HepG2 (cell line): ENCODE measurements at regions not wholly inside any gene's neighbourhood (a gene's known extent, or its start where the extent isn't known, plus 50 kb on each side); places are given as distances from the start of the nearest gene placed in this dataset.

ENCODE experiments used
- EP300 ChIP-seq, 3 experiments: sonication (generic) in 1 of 3; formaldehyde crosslinking in 1 of 3; IDR thresholded peaks; 2 replicates each; pipeline versions ENCODE4 v1.5.1 to v1.6.1; 2011 to 2020; ENCODE audit warnings: low read depth in 2 of 3, low read length in 2 of 3, borderline replicate concordance in 1 of 3, improper control_type of control experiment in 1 of 3, mild to moderate bottlenecking in 1 of 3, missing genetic modification reagents in 1 of 3, moderate library complexity in 1 of 3
- FOSL1 ChIP-seq: sonication (generic); formaldehyde crosslinking; IDR thresholded peaks from 2 replicates; pipeline ENCODE4 v1.9.0; 2021; ENCODE audit warnings: missing genetic modification reagents, borderline replicate concordance
- HDAC2 ChIP-seq: sonication (generic); formaldehyde crosslinking; IDR thresholded peaks from 2 replicates; pipeline ENCODE4 v1.4.0; 2020; ENCODE audit warnings: missing genetic modification reagents
- MAFG ChIP-seq: sonication (generic); formaldehyde crosslinking; IDR thresholded peaks from 2 replicates; pipeline ENCODE4 v1.5.1; 2020; ENCODE audit warnings: mild to moderate bottlenecking, missing genetic modification reagents
- POLR2A ChIP-seq, 2 experiments: IDR thresholded peaks; 2 replicates each; pipeline ENCODE4 v1.6.1; 2011; ENCODE audit warnings: low read depth in 2 of 2, low read length in 2 of 2, mild to moderate bottlenecking in 1 of 2, moderate library complexity in 1 of 2; ENCODE audit not compliant: insufficient read depth in 1 of 2
- RELA ChIP-seq: sonication (generic); formaldehyde crosslinking; IDR thresholded peaks from 2 replicates; pipeline ENCODE4 v1.4.0; 2020; ENCODE audit warnings: missing genetic modification reagents
- TOPORS ChIP-seq: sonication (generic); formaldehyde crosslinking; IDR thresholded peaks from 2 replicates; pipeline ENCODE4 v1.8.0; 2023; ENCODE audit warnings: mild to moderate bottlenecking, missing genetic modification reagents
- YEATS4 ChIP-seq: sonication (generic); formaldehyde crosslinking; IDR thresholded peaks from 2 replicates; pipeline ENCODE4 v1.4.0; 2020; ENCODE audit warnings: missing genetic modification reagents, borderline replicate concordance
- ZNF720 ChIP-seq: sonication (generic); formaldehyde crosslinking; IDR thresholded peaks from 2 replicates; pipeline ENCODE4 v1.4.0; 2020; ENCODE audit warnings: missing genetic modification reagents
- ZNF891 ChIP-seq: sonication (generic); formaldehyde crosslinking; IDR thresholded peaks from 2 replicates; pipeline ENCODE4 v1.5.0; 2020; ENCODE audit warnings: mild to moderate bottlenecking, missing genetic modification reagents

DNA sequence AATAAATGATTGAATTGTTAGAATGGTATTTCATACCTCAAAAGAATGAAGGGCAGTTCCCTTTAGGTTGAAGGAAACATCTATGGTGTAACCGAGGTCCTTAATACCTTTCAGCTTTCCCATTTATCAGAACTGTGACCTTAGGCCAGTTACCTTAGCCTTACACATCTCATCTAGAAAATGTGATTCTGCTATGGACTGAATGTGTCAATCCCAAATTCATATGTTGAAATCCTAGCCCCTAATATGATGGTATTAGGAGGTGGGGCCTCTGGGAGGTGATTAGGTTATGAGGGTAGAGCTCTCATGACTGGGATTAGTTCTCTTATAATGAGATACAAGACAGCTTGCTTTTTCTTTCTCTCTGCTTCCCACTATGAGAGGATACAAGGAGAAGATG is 441.9 kb downstream of the PLK2 start:
- TF ChIP-seq POLR2A (IDR thresholded peaks at IDR 0.05; ENCODE audit: insufficient read depth in 1 of 2, low read depth in 2 of 2, low read length in 2 of 2) (no peak), HDAC2 (no peak), ZNF720 (no peak), YEATS4 (CRISPR knock-in tag) (no peak), RELA (CRISPR knock-in tag) (no peak), ZNF891 (CRISPR knock-in tag) (no peak), MAFG (no peak), FOSL1 (no peak), TOPORS (CRISPR knock-in tag) (no peak), EP300 (IDR thresholded peaks at IDR 0.05; ENCODE audit: low read depth in 2 of 2, low read length in 2 of 2) (no peak), EP300 (CRISPR knock-in tag; IDR thresholded peaks at IDR 0.05; ENCODE audit: borderline replicate concordance) (no peak)
